Bronchial epithelial cell (primary cell): ENCODE measurements at regions not wholly inside any gene's neighbourhood (a gene's known extent, or its start where the extent isn't known, plus 50 kb on each side); places are given as distances from the start of the nearest gene placed in this dataset.

ENCODE experiments used
- DNase-seq: peaks from one replicate; pipeline ENCODE4 v3.0.0-alpha.2; 2010; ENCODE audit warnings: low read depth
- FAIRE-seq: peaks from 2 replicates; lab custom pipeline; 2011; peaks lifted over from hg19 to GRCh38; lab: Jason Lieb, UNC
- H3K27me3 ChIP-seq: 2 replicates; pipeline ENCODE4 v1.5.1; 2011; ENCODE audit warnings: low read length; ENCODE audit not compliant: control insufficient read depth, insufficient read depth
- H3K36me3 ChIP-seq: 2 replicates; pipeline ENCODE4 v1.5.1; 2011; ENCODE audit warnings: low read length; ENCODE audit not compliant: control insufficient read depth, insufficient read depth
- H3K4me3 ChIP-seq: 2 replicates; pipeline ENCODE4 v1.5.1; 2011; ENCODE audit warnings: mild to moderate bottlenecking, low read depth, low read length, control low read depth
- CTCF ChIP-seq: IDR thresholded peaks from 2 replicates; pipeline ENCODE4 v1.5.1; 2011; ENCODE audit warnings: mild to moderate bottlenecking, moderate library complexity, low read length, control low read depth, inconsistent platforms; ENCODE audit not compliant: insufficient read depth, severe bottlenecking

GRCh38 chr4:156710365-156711192 is 261.0 kb downstream of the PDGFC start:
- FAIRE-seq (no peak), DNase-seq (no peak)
- no peak overlapping the region for H3K4me3 ChIP-seq
- no peak for TF ChIP-seq CTCF
- H3K36me3 ChIP-seq: no peaks in the 10 kb centered on the region
- no peaks in the 10 kb centered on the region for H3K27me3 ChIP-seq

GRCh38 chr4:156705311-156705710 is 266.3 kb downstream of the PDGFC start:
- H3K36me3 ChIP-seq: no peaks in the 10 kb centered on the region
- FAIRE-seq (no peak), DNase-seq (peak; percentile 10)
- TF ChIP-seq CTCF: no peak
- no peaks in the 10 kb centered on the region for H3K27me3 ChIP-seq
- no peak overlapping the region for H3K4me3 ChIP-seq

GRCh38 chr4:156695163-156695562 is 276.4 kb downstream of the PDGFC start:
- H3K4me3 ChIP-seq: no peak overlapping the region
- no peak for TF ChIP-seq CTCF
- H3K27me3 ChIP-seq: no peaks in the 10 kb centered on the region
- FAIRE-seq (no peak), DNase-seq (no peak)
- H3K36me3 ChIP-seq: no peaks in the 10 kb centered on the region

GRCh38 chr4:156694413-156694812 is 277.2 kb downstream of the PDGFC start:
- Histone ChIP-seq H3K4me3 (no peak overlapping the region), H3K36me3 (no peaks in the 10 kb centered on the region), H3K27me3 (no peaks in the 10 kb centered on the region)
- DNase-seq (no peak), FAIRE-seq (no peak)
- no peak for TF ChIP-seq CTCF

- DNase-seq (no peak), FAIRE-seq (no peak)
- no peak for TF ChIP-seq CTCF
- no peaks in the 10 kb centered on the region for H3K27me3 ChIP-seq
- H3K36me3 ChIP-seq: no peaks in the 10 kb centered on the region
- H3K4me3 ChIP-seq: no peak overlapping the region
These were observed 278.0 kb downstream of the PDGFC start for GRCh38 chr4:156693557-156693956.
